HepG2 (cell line): ENCODE measurements at regions not wholly inside any gene's neighbourhood (a gene's known extent, or its start where the extent isn't known, plus 50 kb on each side); places are given as distances from the start of the nearest gene placed in this dataset.

Source experiments
- ATAC-seq: fragments of 200-7000 bp; cut with Tn5 transposase; 3 replicates; pipeline ENCODE4 v1.9.1; 2020; ENCODE audit warnings: mild to moderate bottlenecking, moderate library complexity
- BruUV-seq: library from RNA; stranded (reverse); fragments of 400-500 nt; replicated peaks from 2 replicates; lab custom pipeline; 2021; lab: Mats Ljungman, UMichigan
- CTCF ChIA-PET: fragments of 300-600 bp; formaldehyde crosslinking; extraction: SDS; loops from one replicate; lab custom pipeline; 2021; ENCODE audit warnings: low total read pairs, inconsistent platforms, low intra/inter-chr PET ratio; lab: Yijun Ruan, JAX
- POLR2A ChIA-PET: fragments of 350-600 bp; sonication (Branson Sonifier 250); formaldehyde crosslinking; loops from one replicate; lab custom pipeline; 2020; ENCODE audit warnings: antibody characterized with exemption, inconsistent platforms; lab: Yijun Ruan, JAX
- DNase-seq: peaks from one replicate; pipeline ENCODE4 v3.0.0-alpha.2; 2015; ENCODE audit warnings: low spot score
- FAIRE-seq: peaks from 3 replicates; lab custom pipeline; 2011; peaks lifted over from hg19 to GRCh38; lab: Jason Lieb, UNC
- H2AFZ ChIP-seq: one replicate; pipeline ENCODE4 v1.6.1; 2011; ENCODE audit warnings: low read length, inconsistent platforms
- H3K27ac ChIP-seq: fragments of 300-600 bp; 3 replicates; pipeline ENCODE4 v1.8.0; 2011; ENCODE audit warnings: mixed run types, mild to moderate bottlenecking, mixed read lengths, low read length, inconsistent platforms; ENCODE audit not compliant: insufficient read depth; ENCODE audit errors: extremely low read length
- H3K27me3 ChIP-seq, 2 experiments: fragments of 200-600 bp in 1 of 2; 2 replicates in 1 of 2; 3 replicates in 1 of 2; pipeline versions ENCODE4 v1.6.0 to v1.8.0; 2011; ENCODE audit warnings: low read length in 2 of 2, mild to moderate bottlenecking in 2 of 2, moderate library complexity in 2 of 2, inconsistent platforms in 1 of 2; ENCODE audit not compliant: insufficient read depth in 2 of 2, control insufficient read depth in 1 of 2
- H3K36me3 ChIP-seq, 2 experiments: fragments of 200-600 bp in 1 of 2; replicated peaks in 1 of 2; 2 replicates in 1 of 2; 3 replicates in 1 of 2; pipeline versions ENCODE4 v1.5.1 to v1.8.0; 2011; ENCODE audit warnings: low read length in 2 of 2, inconsistent platforms in 1 of 2; ENCODE audit not compliant: insufficient read depth in 2 of 2, control insufficient read depth in 1 of 2
- H3K4me1 ChIP-seq: 2 replicates; pipeline ENCODE4 v1.5.1; 2012; ENCODE audit warnings: low read length, inconsistent platforms; ENCODE audit not compliant: insufficient read depth
- H3K4me2 ChIP-seq: 2 replicates; pipeline ENCODE4 v1.6.0; 2011; ENCODE audit warnings: low read depth, low read length, inconsistent platforms
- H3K4me3 ChIP-seq, 3 experiments: fragments of 200-600 bp in 1 of 3; sonication (generic), shearing (Covaris generic) in 1 of 3; replicated peaks in 1 of 3; 2 replicates each; pipeline ENCODE4 v1.5.1; 2011 to 2016; ENCODE audit warnings: low read length in 3 of 3, inconsistent platforms in 2 of 3, low read depth in 2 of 3, mild to moderate bottlenecking in 2 of 3, control low read depth in 1 of 3, mixed read lengths in 1 of 3; ENCODE audit not compliant: insufficient read depth in 1 of 3
- H3K79me2 ChIP-seq: one replicate; pipeline ENCODE4 v1.6.1; 2011; ENCODE audit warnings: low read length, inconsistent platforms; ENCODE audit not compliant: insufficient read depth
- H3K9ac ChIP-seq: 2 replicates; pipeline ENCODE4 v1.6.0; 2011; ENCODE audit warnings: mild to moderate bottlenecking, low read depth, low read length, inconsistent platforms; ENCODE audit not compliant: insufficient read depth
- H3K9me3 ChIP-seq: 2 replicates; pipeline ENCODE4 v1.5.1; 2012; ENCODE audit warnings: mild to moderate bottlenecking, low read length
- H4K20me1 ChIP-seq: 2 replicates; pipeline ENCODE4 v1.6.0; 2011; ENCODE audit warnings: inconsistent platforms, mild to moderate bottlenecking, low read length, moderate library complexity; ENCODE audit not compliant: insufficient read depth
- ASH2L ChIP-seq: fragments of 300-600, 200-600 bp; sonication (generic); IDR thresholded peaks from 2 replicates; pipeline ENCODE4 v1.7.0; 2017; ENCODE audit warnings: low read depth, mild to moderate bottlenecking, moderate library complexity, mixed read lengths, low read length; ENCODE audit not compliant: insufficient read length
- CHD2 ChIP-seq: IDR thresholded peaks from 2 replicates; pipeline ENCODE4 v1.6.1; 2011; ENCODE audit warnings: low read depth, low read length, improper control_type of control experiment
- FOXP1 ChIP-seq, 2 experiments: fragments of 450-650 bp in 1 of 2; IDR thresholded peaks; 2 replicates each; pipeline ENCODE4 v1.6.1; 2017 to 2018; ENCODE audit warnings: antibody characterized with exemption in 1 of 2
- GATAD1 ChIP-seq: IDR thresholded peaks from 2 replicates; pipeline ENCODE4 v1.6.1; 2016; ENCODE audit warnings: missing genetic modification reagents, missing compliant biosample characterization
- GATAD2A ChIP-seq: IDR thresholded peaks from 2 replicates; pipeline ENCODE4 v1.6.1; 2016
- HDAC2 ChIP-seq: sonication (generic); formaldehyde crosslinking; IDR thresholded peaks from 2 replicates; pipeline ENCODE4 v1.4.0; 2020; ENCODE audit warnings: missing genetic modification reagents
- HOXA3 ChIP-seq: sonication (generic); formaldehyde crosslinking; IDR thresholded peaks from 2 replicates; pipeline ENCODE4 v1.5.0; 2020; ENCODE audit warnings: missing genetic modification reagents
- IKZF1 ChIP-seq: fragments of 450-650 bp; IDR thresholded peaks from 2 replicates; pipeline ENCODE4 v1.7.1; 2016
- JARID2 ChIP-seq: sonication (generic); formaldehyde crosslinking; IDR thresholded peaks from 2 replicates; pipeline ENCODE4 v1.8.1; 2023; ENCODE audit warnings: missing genetic modification reagents, inconsistent platforms; ENCODE audit not compliant: insufficient replicate concordance
- JUN ChIP-seq: sonication (generic); formaldehyde crosslinking; IDR thresholded peaks from 2 replicates; pipeline ENCODE4 v1.4.0; 2020; ENCODE audit warnings: mild to moderate bottlenecking, missing genetic modification reagents
- MIXL1 ChIP-seq: IDR thresholded peaks from 2 replicates; pipeline ENCODE4 v1.6.1; 2016
- MXI1 ChIP-seq: IDR thresholded peaks from 3 replicates; pipeline ENCODE4 v1.6.1; 2012; ENCODE audit warnings: low read depth, low read length, inconsistent platforms, borderline replicate concordance
- SRY ChIP-seq: sonication (generic); formaldehyde crosslinking; IDR thresholded peaks from 2 replicates; pipeline ENCODE4 v1.8.0; 2022; ENCODE audit warnings: mild to moderate bottlenecking, missing genetic modification reagents
- TERF1 ChIP-seq: sonication (generic); formaldehyde crosslinking; IDR thresholded peaks from 2 replicates; pipeline ENCODE4 v1.8.0; 2022; ENCODE audit warnings: mild to moderate bottlenecking, missing genetic modification reagents, moderate library complexity
- THRA ChIP-seq: sonication (generic); formaldehyde crosslinking; IDR thresholded peaks from 2 replicates; pipeline ENCODE4 v1.4.0; 2020; ENCODE audit warnings: missing genetic modification reagents, borderline replicate concordance
- ZFP36L2 ChIP-seq: sonication (generic); formaldehyde crosslinking; IDR thresholded peaks from 2 replicates; pipeline ENCODE4 v1.4.0; 2020; ENCODE audit warnings: missing genetic modification reagents
- ZNF549 ChIP-seq: sonication (generic); formaldehyde crosslinking; IDR thresholded peaks from 2 replicates; pipeline ENCODE4 v1.5.0; 2020; ENCODE audit warnings: missing genetic modification reagents
- ZNF704 ChIP-seq: sonication (generic); formaldehyde crosslinking; IDR thresholded peaks from 2 replicates; pipeline ENCODE4 v1.8.1; 2023; ENCODE audit warnings: mild to moderate bottlenecking, inconsistent platforms, moderate library complexity, missing genetic modification reagents, borderline replicate concordance
- ZNF878 ChIP-seq: sonication (generic); formaldehyde crosslinking; IDR thresholded peaks from 2 replicates; pipeline ENCODE4 v1.8.1; 2023; ENCODE audit warnings: mild to moderate bottlenecking, missing genetic modification reagents, moderate library complexity
- WGBS: methylation state at CpG from one replicate; pipeline ENCODE4 v1.1.6; 2017; ENCODE audit warnings: low lambda C conversion rate; 5-methylcytosine and 5-hydroxymethylcytosine counted together
- in situ Hi-C: cut with HindIII; loops from 2 replicates; pipeline ENCODE4 v1.10.0; 2017; ENCODE audit warnings: low pct_unique_long_range_greater_than_20kb; ENCODE audit not compliant: extremely low pct_ligation_motif_present
- intact Hi-C: fragments of 100-400 bp; cut with micrococcal nuclease; formaldehyde crosslinking; loops from one replicate; pipeline ENCODE4 v1.10.0; 2022; ENCODE audit not compliant: unreplicated experiment
- TF ChIP-seq, protein P1 (sequence below): sonication (generic); formaldehyde crosslinking; IDR thresholded peaks from 2 replicates; pipeline ENCODE4 v1.9.0; 2021; ENCODE audit warnings: missing genetic modification reagents, borderline replicate concordance

DNA sequence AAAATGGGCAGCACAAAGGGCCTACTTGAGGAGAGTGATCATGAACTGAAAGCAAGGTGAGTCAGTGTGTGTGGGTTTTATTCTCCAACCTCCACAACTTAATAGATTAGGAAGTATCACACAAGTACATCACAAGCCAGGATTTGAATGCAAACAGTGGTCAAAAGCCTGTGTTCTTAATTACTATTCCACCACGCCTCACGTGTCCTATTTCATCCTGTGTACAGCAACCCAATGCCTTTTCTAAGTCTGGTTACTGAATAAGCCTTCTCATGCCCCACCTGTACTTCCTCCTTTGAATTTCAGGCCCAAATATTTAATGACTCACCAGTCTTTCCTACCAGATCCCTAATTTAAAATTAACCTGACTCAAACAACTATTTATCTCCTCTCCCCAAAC lies 755.7 kb upstream of the SLC8A1 start:
- Histone ChIP-seq H3K4me2 (no peak overlapping the region), H4K20me1 (no peaks in the 10 kb centered on the region), H3K4me3 (no peak overlapping the region), H3K9ac (no peak overlapping the region), H3K4me1 (no peaks in the 10 kb centered on the region), H3K79me2 (no peaks in the 10 kb centered on the region), H3K27me3 (no peaks in the 10 kb centered on the region), H2AFZ (no peak overlapping the region), H3K36me3 (no peaks in the 10 kb centered on the region), H3K27ac (no peak overlapping the region), H3K9me3 (no peaks in the 10 kb centered on the region)
- intact Hi-C loops (no loop called here), in situ Hi-C loops (no loop called here)
- WGBS: 3% methylated on average over 2 of the region's 2 CpGs
- no peak for TF ChIP-seq FOXP1 (IDR thresholded peaks at IDR 0.05)
- no peak for TF ChIP-seq FOXP1 (CRISPR knock-in tag; IDR thresholded peaks at IDR 0.05)
- no peak for TF ChIP-seq GATAD2A (CRISPR knock-in tag)
- TF ChIP-seq ZNF549 (CRISPR knock-in tag): no peak
- no peak for TF ChIP-seq SRY (CRISPR knock-in tag)
- no peak for TF ChIP-seq MIXL1 (CRISPR knock-in tag)
- TF ChIP-seq CHD2: no peak
- TF ChIP-seq JARID2 (CRISPR knock-in tag): no peak
- TF ChIP-seq ZFP36L2 (CRISPR knock-in tag): no peak
- TF ChIP-seq MXI1: no peak
- TF ChIP-seq ZNF704 (CRISPR knock-in tag): no peak
- no peak for TF ChIP-seq ZNF878 (CRISPR knock-in tag)
- TF ChIP-seq HOXA3 (CRISPR knock-in tag): no peak
- TF ChIP-seq TERF1: no peak
- no peak for TF ChIP-seq GATAD1
- no peak for TF ChIP-seq JUN (CRISPR knock-in tag)
- TF ChIP-seq, protein P1, sequence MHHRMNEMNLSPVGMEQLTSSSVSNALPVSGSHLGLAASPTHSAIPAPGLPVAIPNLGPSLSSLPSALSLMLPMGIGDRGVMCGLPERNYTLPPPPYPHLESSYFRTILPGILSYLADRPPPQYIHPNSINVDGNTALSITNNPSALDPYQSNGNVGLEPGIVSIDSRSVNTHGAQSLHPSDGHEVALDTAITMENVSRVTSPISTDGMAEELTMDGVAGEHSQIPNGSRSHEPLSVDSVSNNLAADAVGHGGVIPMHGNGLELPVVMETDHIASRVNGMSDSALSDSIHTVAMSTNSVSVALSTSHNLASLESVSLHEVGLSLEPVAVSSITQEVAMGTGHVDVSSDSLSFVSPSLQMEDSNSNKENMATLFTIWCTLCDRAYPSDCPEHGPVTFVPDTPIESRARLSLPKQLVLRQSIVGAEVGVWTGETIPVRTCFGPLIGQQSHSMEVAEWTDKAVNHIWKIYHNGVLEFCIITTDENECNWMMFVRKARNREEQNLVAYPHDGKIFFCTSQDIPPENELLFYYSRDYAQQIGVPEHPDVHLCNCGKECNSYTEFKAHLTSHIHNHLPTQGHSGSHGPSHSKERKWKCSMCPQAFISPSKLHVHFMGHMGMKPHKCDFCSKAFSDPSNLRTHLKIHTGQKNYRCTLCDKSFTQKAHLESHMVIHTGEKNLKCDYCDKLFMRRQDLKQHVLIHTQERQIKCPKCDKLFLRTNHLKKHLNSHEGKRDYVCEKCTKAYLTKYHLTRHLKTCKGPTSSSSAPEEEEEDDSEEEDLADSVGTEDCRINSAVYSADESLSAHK (CRISPR knock-in tag): no peak
- no peak for TF ChIP-seq IKZF1
- no peak for TF ChIP-seq THRA (CRISPR knock-in tag)
- TF ChIP-seq HDAC2: no peak
- TF ChIP-seq ASH2L: no peak
- no peak for DNase-seq
- BruUV-seq: no TSS peak
- POLR2A ChIA-PET: no interaction called here
- CTCF ChIA-PET: no interaction called here
- no peak for ATAC-seq
- FAIRE-seq: no peak
